H1 (cell line): ENCODE measurements at regions not wholly inside any gene's neighbourhood (a gene's known extent, or its start where the extent isn't known, plus 50 kb on each side); places are given as distances from the start of the nearest gene placed in this dataset.

Experiments
- CTCF ChIA-PET: fragments of 300-600 bp; sonication (Branson Sonifier 250); formaldehyde crosslinking; loops from one replicate; lab custom pipeline; 2021; ENCODE audit not compliant: partially characterized antibody; lab: Charles Lee
- POLR2A ChIA-PET: fragments of 300-600 bp; sonication (Branson Sonifier 250); formaldehyde crosslinking; loops from one replicate; lab custom pipeline; 2021; ENCODE audit warnings: inconsistent platforms; ENCODE audit not compliant: partially characterized antibody; lab: Charles Lee
- DNase-seq, 2 experiments: peaks; one replicate each; pipeline versions ENCODE4 v3.0.0 to v3.0.0-alpha.2; 2010 to 2022; ENCODE audit warnings: low spot score in 2 of 2, low read depth in 1 of 2, mixed read lengths in 1 of 2
- FAIRE-seq: peaks from 2 replicates; lab custom pipeline; 2011; peaks lifted over from hg19 to GRCh38; lab: Jason Lieb, UNC
- H2AFZ ChIP-seq: 2 replicates; pipeline ENCODE4 v1.8.1; 2012; ENCODE audit warnings: low read length, inconsistent platforms
- H2AK5ac ChIP-seq: 2 replicates; pipeline ENCODE4 v1.6.1; 2013; ENCODE audit warnings: low read depth, low read length
- H2BK120ac ChIP-seq: replicated peaks from 2 replicates; pipeline ENCODE3; 2013; ENCODE audit warnings: low read depth, low read length, inconsistent platforms
- H2BK12ac ChIP-seq: 2 replicates; pipeline ENCODE4 v1.6.1; 2013; ENCODE audit warnings: low read depth, low read length
- H2BK15ac ChIP-seq: 2 replicates; pipeline ENCODE4 v1.6.1; 2013; ENCODE audit warnings: low read length
- H2BK20ac ChIP-seq: 2 replicates; pipeline ENCODE4 v1.6.1; 2013; ENCODE audit warnings: low read length
- H2BK5ac ChIP-seq: 2 replicates; pipeline ENCODE4 v1.6.1; 2013; ENCODE audit warnings: low read depth, low read length
- H3K14ac ChIP-seq: 2 replicates; pipeline ENCODE4 v1.6.1; 2013; ENCODE audit warnings: inconsistent platforms; ENCODE audit not compliant: insufficient read length
- H3K18ac ChIP-seq: 2 replicates; pipeline ENCODE4 v1.6.1; 2013; ENCODE audit warnings: low read length; ENCODE audit errors: extremely low read depth
- H3K23ac ChIP-seq: 2 replicates; pipeline ENCODE4 v1.6.1; 2013; ENCODE audit warnings: inconsistent platforms; ENCODE audit not compliant: insufficient read length
- H3K23me2 ChIP-seq: 2 replicates; pipeline ENCODE4 v1.6.1; 2013; ENCODE audit warnings: low read depth, low read length
- H3K27ac ChIP-seq: 2 replicates; pipeline ENCODE4 v1.6.1; 2011; ENCODE audit warnings: low read depth, low read length, inconsistent platforms
- H3K27me3 ChIP-seq, 4 experiments: replicated peaks in 1 of 4; 1 replicate in 1 of 4; 2 replicates in 3 of 4; pipeline versions ENCODE4 v1.6.1 to v1.8.1; 2011 to 2013; ENCODE audit warnings: low read length in 3 of 4, mild to moderate bottlenecking in 3 of 4, inconsistent platforms in 2 of 4, mixed read lengths in 2 of 4, moderate library complexity in 1 of 4; ENCODE audit not compliant: control insufficient read depth in 3 of 4, insufficient read depth in 3 of 4; ENCODE audit errors: extremely low read depth in 1 of 4
- H3K36me3 ChIP-seq, 4 experiments: 2 replicates each; pipeline versions ENCODE4 v1.6.1 to v1.8.1; 2011 to 2013; ENCODE audit warnings: mild to moderate bottlenecking in 4 of 4, low read length in 3 of 4, moderate library complexity in 2 of 4, control low read depth in 1 of 4, inconsistent platforms in 1 of 4; ENCODE audit not compliant: insufficient read depth in 4 of 4, control insufficient read depth in 2 of 4
- H3K4ac ChIP-seq: replicated peaks from 2 replicates; pipeline ENCODE3; 2013; ENCODE audit warnings: low read length, low read depth, mixed read lengths, inconsistent platforms; ENCODE audit not compliant: insufficient read length
- H3K4me1 ChIP-seq, 4 experiments: replicated peaks in 1 of 4; 1 replicate in 1 of 4; 2 replicates in 3 of 4; pipeline versions ENCODE4 v1.6.1 to v1.8.1; 2011 to 2013; ENCODE audit warnings: low read length in 3 of 4, inconsistent platforms in 2 of 4, mixed read lengths in 1 of 4; ENCODE audit not compliant: insufficient read depth in 4 of 4, control insufficient read depth in 3 of 4
- H3K4me2 ChIP-seq, 2 experiments: 2 replicates each; pipeline versions ENCODE4 v1.6.1 to v1.8.1; 2011 to 2013; ENCODE audit warnings: low read depth in 2 of 2, low read length in 2 of 2, control low read depth in 1 of 2, inconsistent platforms in 1 of 2, mild to moderate bottlenecking in 1 of 2; ENCODE audit not compliant: insufficient read depth in 1 of 2
- H3K4me3 ChIP-seq, 4 experiments: fragments of 200-600, 300-600 bp in 1 of 4; sonication (generic), shearing (Covaris generic), sonication (Bioruptor Twin) in 1 of 4; 2 replicates each; pipeline versions ENCODE4 v1.5.1 to v1.8.1; 2011 to 2016; ENCODE audit warnings: low read length in 4 of 4, low read depth in 3 of 4, control low read depth in 2 of 4, inconsistent platforms in 2 of 4, mild to moderate bottlenecking in 2 of 4, mixed read lengths in 1 of 4, moderate library complexity in 1 of 4; ENCODE audit not compliant: insufficient read depth in 2 of 4; ENCODE audit errors: extremely low read depth in 1 of 4
- H3K56ac ChIP-seq: replicated peaks from 2 replicates; pipeline ENCODE3; 2013; ENCODE audit warnings: low read depth, mild to moderate bottlenecking, mixed read lengths, low read length, inconsistent platforms; ENCODE audit not compliant: insufficient read length
- H3K79me1 ChIP-seq: 2 replicates; pipeline ENCODE4 v1.6.1; 2013; ENCODE audit warnings: low read depth, low read length, control low read depth
- H3K79me2 ChIP-seq, 2 experiments: 2 replicates each; pipeline versions ENCODE4 v1.6.1 to v1.8.1; 2012 to 2013; ENCODE audit warnings: low read length in 2 of 2, mild to moderate bottlenecking in 2 of 2, inconsistent platforms in 1 of 2; ENCODE audit not compliant: insufficient read depth in 2 of 2, control insufficient read depth in 1 of 2
- H3K9ac ChIP-seq, 4 experiments: replicated peaks in 1 of 4; 1 replicate in 1 of 4; 2 replicates in 3 of 4; pipeline versions ENCODE4 v1.6.1 to v1.8.1; 2011 to 2013; ENCODE audit warnings: low read depth in 3 of 4, low read length in 3 of 4, control low read depth in 2 of 4, mild to moderate bottlenecking in 2 of 4, moderate library complexity in 2 of 4, inconsistent platforms in 1 of 4; ENCODE audit errors: extremely low read depth in 1 of 4
- H3K9me3 ChIP-seq, 2 experiments: 2 replicates each; pipeline versions ENCODE4 v1.6.1 to v1.8.1; 2012 to 2013; ENCODE audit warnings: mild to moderate bottlenecking in 2 of 2, moderate library complexity in 2 of 2, control low read depth in 1 of 2, inconsistent platforms in 1 of 2, low read depth in 1 of 2, low read length in 1 of 2, mixed read lengths in 1 of 2; ENCODE audit not compliant: insufficient read depth in 2 of 2
- H4K20me1 ChIP-seq, 2 experiments: replicated peaks in 1 of 2; 2 replicates each; pipeline versions ENCODE3 to v1.8.1; 2011 to 2013; ENCODE audit warnings: inconsistent platforms in 2 of 2, low read length in 2 of 2, mild to moderate bottlenecking in 1 of 2; ENCODE audit not compliant: insufficient read depth in 2 of 2, control insufficient read depth in 1 of 2
- H4K5ac ChIP-seq: 2 replicates; pipeline ENCODE4 v1.6.1; 2013; ENCODE audit warnings: low read length, low read depth, mixed read lengths, inconsistent platforms; ENCODE audit not compliant: insufficient read length
- H4K8ac ChIP-seq: 2 replicates; pipeline ENCODE4 v1.8.0; 2013; ENCODE audit warnings: mild to moderate bottlenecking, moderate library complexity, low read length, inconsistent platforms; ENCODE audit not compliant: insufficient read depth; ENCODE audit errors: extremely low read depth
- H4K91ac ChIP-seq: replicated peaks from 2 replicates; pipeline ENCODE3; 2013; ENCODE audit warnings: low read length, mixed read lengths, inconsistent platforms; ENCODE audit not compliant: insufficient read length
- EP300 ChIP-seq, 2 experiments: IDR thresholded peaks; 1 replicate in 1 of 2; 2 replicates in 1 of 2; pipeline ENCODE4 v1.6.1; 2011 to 2012; ENCODE audit warnings: low read depth in 2 of 2, low read length in 2 of 2, mild to moderate bottlenecking in 2 of 2, borderline replicate concordance in 1 of 2, inconsistent platforms in 1 of 2, moderate library complexity in 1 of 2
- KDM4A ChIP-seq: IDR thresholded peaks from one replicate; pipeline ENCODE4 v1.7.1; 2012; ENCODE audit warnings: low read depth, mild to moderate bottlenecking, moderate library complexity, low read length, inconsistent platforms; ENCODE audit not compliant: severe bottlenecking
- NRF1 ChIP-seq: IDR thresholded peaks from 2 replicates; pipeline ENCODE4 v1.6.1; 2011; ENCODE audit warnings: mild to moderate bottlenecking, low read depth, low read length, improper control_type of control experiment
- RBBP5 ChIP-seq: IDR thresholded peaks from 2 replicates; pipeline ENCODE4 v1.7.1; 2012; ENCODE audit warnings: low read depth, mild to moderate bottlenecking, inconsistent platforms, low read length, moderate library complexity, borderline replicate concordance
- RFX5 ChIP-seq: IDR thresholded peaks from 2 replicates; pipeline ENCODE4 v1.6.1; 2011; ENCODE audit warnings: low read depth, low read length, improper control_type of control experiment, borderline replicate concordance
- TAF1 ChIP-seq: IDR thresholded peaks from 2 replicates; pipeline ENCODE4 v1.6.1; 2011; ENCODE audit warnings: mild to moderate bottlenecking, low read depth, low read length
- WGBS, 2 experiments: shearing (Covaris generic) in 1 of 2; methylation state at CpG; one replicate each; pipeline versions ENCODE4 v1.1.6 to v1.1.7; 2013 to 2015; ENCODE audit warnings: low lambda C conversion rate in 2 of 2, mixed read lengths in 2 of 2, inconsistent platforms in 1 of 2, low coverage in 1 of 2, missing lambda C conversion rate in 1 of 2; ENCODE audit not compliant: insufficient replicate concordance in 2 of 2, insufficient coverage in 1 of 2, insufficient read length in 1 of 2; ENCODE audit errors: extremely low coverage in 1 of 2, missing lambda C conversion rate in 1 of 2; 5-methylcytosine and 5-hydroxymethylcytosine counted together
- TF ChIP-seq, protein P1 (sequence below): IDR thresholded peaks from 2 replicates; pipeline ENCODE4 v1.6.1; 2012; ENCODE audit warnings: low read length, inconsistent platforms
- TF ChIP-seq, protein P2 (sequence below): IDR thresholded peaks from 2 replicates; pipeline ENCODE4 v1.6.1; 2011; ENCODE audit warnings: low read depth, mild to moderate bottlenecking, low read length; ENCODE audit not compliant: insufficient read depth

GRCh38 chr22:49257551-49257961 is 570.1 kb downstream of the BRD1 start:
- no peaks in the 10 kb centered on the region for H3K79me2 ChIP-seq
- H3K56ac ChIP-seq = no peak overlapping the region
- H2AFZ ChIP-seq = no peak overlapping the region
- no peak overlapping the region for H3K9ac ChIP-seq
- H3K36me3 ChIP-seq = no peaks in the 10 kb centered on the region
- no peak overlapping the region for H3K4ac ChIP-seq
- H2BK12ac ChIP-seq = 0 out of 2 replicates have a peak overlapping the region, but pooled peaks have one; percentile 17
- H4K91ac ChIP-seq = no peak overlapping the region
- no peak overlapping the region for H3K4me3 ChIP-seq
- no peaks in the 10 kb centered on the region for H3K4me1 ChIP-seq
- no peak overlapping the region for H2BK120ac ChIP-seq
- FAIRE-seq = no peak
- H3K23ac ChIP-seq = no peak overlapping the region
- H2BK5ac ChIP-seq = no peak overlapping the region; the same call in 1 of the 2 replicates
- TF ChIP-seq TAF1 = no peak
- no peak for TF ChIP-seq KDM4A
- TF ChIP-seq, protein P1, sequence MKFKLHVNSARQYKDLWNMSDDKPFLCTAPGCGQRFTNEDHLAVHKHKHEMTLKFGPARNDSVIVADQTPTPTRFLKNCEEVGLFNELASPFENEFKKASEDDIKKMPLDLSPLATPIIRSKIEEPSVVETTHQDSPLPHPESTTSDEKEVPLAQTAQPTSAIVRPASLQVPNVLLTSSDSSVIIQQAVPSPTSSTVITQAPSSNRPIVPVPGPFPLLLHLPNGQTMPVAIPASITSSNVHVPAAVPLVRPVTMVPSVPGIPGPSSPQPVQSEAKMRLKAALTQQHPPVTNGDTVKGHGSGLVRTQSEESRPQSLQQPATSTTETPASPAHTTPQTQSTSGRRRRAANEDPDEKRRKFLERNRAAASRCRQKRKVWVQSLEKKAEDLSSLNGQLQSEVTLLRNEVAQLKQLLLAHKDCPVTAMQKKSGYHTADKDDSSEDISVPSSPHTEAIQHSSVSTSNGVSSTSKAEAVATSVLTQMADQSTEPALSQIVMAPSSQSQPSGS = no peak
- TF ChIP-seq, protein P2, sequence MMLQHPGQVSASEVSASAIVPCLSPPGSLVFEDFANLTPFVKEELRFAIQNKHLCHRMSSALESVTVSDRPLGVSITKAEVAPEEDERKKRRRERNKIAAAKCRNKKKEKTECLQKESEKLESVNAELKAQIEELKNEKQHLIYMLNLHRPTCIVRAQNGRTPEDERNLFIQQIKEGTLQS = no peak
- TF ChIP-seq EP300 (IDR thresholded peaks at IDR 0.05; ENCODE audit: borderline replicate concordance in 1 of 2, low read depth in 2 of 2, low read length in 2 of 2) = no peak
- TF ChIP-seq RFX5 = no peak
- TF ChIP-seq RBBP5 = no peak
- no peak for TF ChIP-seq NRF1
- H3K4me2 ChIP-seq = no peak overlapping the region
- no peak overlapping the region for H4K8ac ChIP-seq
- H4K5ac ChIP-seq = no peak overlapping the region
- no peak overlapping the region for H2AK5ac ChIP-seq
- H3K23me2 ChIP-seq = peaks cover 6% of the 10 kb centered on the region; the same call in 1 of the 2 replicates
- H4K20me1 ChIP-seq = no peaks in the 10 kb centered on the region
- H3K18ac ChIP-seq = no peak overlapping the region
- H2BK15ac ChIP-seq = no peak overlapping the region
- no peak overlapping the region for H3K27ac ChIP-seq
- no peak overlapping the region for H3K14ac ChIP-seq
- ChIA-PET POLR2A (no interaction called here), CTCF (no interaction called here)
- H3K79me1 ChIP-seq = no peaks in the 10 kb centered on the region
- no peak overlapping the region for H2BK20ac ChIP-seq
- DNase-seq = no peak
- 80% methylated on average over 13 of the region's 13 CpGs; no CpG with 5 or more reads in 1 of the 2 experiments for WGBS, 2 experiments
- H3K9me3 ChIP-seq = peaks cover 5% of the 10 kb centered on the region in 2 experiments; a peak in 2 of 4 replicates
- no peaks in the 10 kb centered on the region for H3K27me3 ChIP-seq
